Endothelial cell of umbilical vein (primary cell): ENCODE measurements at regions not wholly inside any gene's neighbourhood (a gene's known extent, or its start where the extent isn't known, plus 50 kb on each side); places are given as distances from the start of the nearest gene placed in this dataset.

Source experiments
- BruUV-seq: library from RNA; stranded (reverse); fragments of 400-500 nt; replicated peaks from 2 replicates; lab custom pipeline; 2021; lab: Mats Ljungman, UMichigan
- CTCF ChIA-PET: fragments of 300-600, 350-600 bp; sonication (Branson Sonifier 250); formaldehyde crosslinking; loops from one replicate; lab custom pipeline; 2021; ENCODE audit warnings: antibody characterized with exemption, inconsistent platforms; lab: Charles Lee
- POLR2A ChIA-PET: fragments of 300-600, 350-600 bp; sonication (Branson Sonifier 250); formaldehyde crosslinking; loops from one replicate; lab custom pipeline; 2021; ENCODE audit warnings: antibody characterized with exemption, inconsistent platforms; lab: Charles Lee
- DNase-seq: peaks from one replicate; pipeline ENCODE4 v3.0.0-alpha.2; 2011; ENCODE audit warnings: low read depth, low spot score
- FAIRE-seq: peaks from 2 replicates; lab custom pipeline; 2011; peaks lifted over from hg19 to GRCh38; lab: Jason Lieb, UNC
- H2AFZ ChIP-seq: 2 replicates; pipeline ENCODE4 v1.6.0; 2012; ENCODE audit warnings: low read depth, low read length, control low read depth, inconsistent platforms
- H3K27ac ChIP-seq: 2 replicates; pipeline ENCODE4 v1.5.1; 2011; ENCODE audit warnings: low read depth, mild to moderate bottlenecking, control low read depth, low read length, moderate library complexity; ENCODE audit not compliant: insufficient read depth
- H3K27me3 ChIP-seq, 2 experiments: 2 replicates each; pipeline versions ENCODE4 v1.6.0 to v1.6.1; 2011; ENCODE audit warnings: low read length in 2 of 2, mixed read lengths in 1 of 2; ENCODE audit not compliant: control insufficient read depth in 2 of 2, insufficient read depth in 2 of 2
- H3K36me3 ChIP-seq, 2 experiments: 2 replicates in 1 of 2; 3 replicates in 1 of 2; pipeline ENCODE4 v1.5.1; 2011; ENCODE audit warnings: low read length in 2 of 2, mild to moderate bottlenecking in 1 of 2, moderate library complexity in 1 of 2; ENCODE audit not compliant: control insufficient read depth in 2 of 2, insufficient read depth in 2 of 2; ENCODE audit errors: extremely low read depth in 1 of 2
- H3K4me1 ChIP-seq: 3 replicates; pipeline ENCODE4 v1.5.1; 2011; ENCODE audit warnings: mild to moderate bottlenecking, low read length; ENCODE audit not compliant: control insufficient read depth, insufficient read depth; ENCODE audit errors: extremely low read depth
- H3K4me2 ChIP-seq: 2 replicates; pipeline ENCODE4 v1.6.1; 2011; ENCODE audit warnings: low read length, control low read depth, mixed read lengths; ENCODE audit not compliant: insufficient read depth
- H3K4me3 ChIP-seq, 3 experiments: fragments of 200-600 bp in 1 of 3; sonication (generic), shearing (Covaris generic) in 1 of 3; replicated peaks in 1 of 3; 2 replicates each; pipeline ENCODE4 v1.5.1; 2011 to 2016; ENCODE audit warnings: control low read depth in 3 of 3, low read length in 3 of 3, mild to moderate bottlenecking in 2 of 3, inconsistent platforms in 1 of 3, low read depth in 1 of 3, moderate library complexity in 1 of 3; ENCODE audit not compliant: insufficient read depth in 1 of 3
- H3K79me2 ChIP-seq: 2 replicates; pipeline ENCODE4 v1.6.0; 2012; ENCODE audit warnings: low read length, inconsistent platforms; ENCODE audit not compliant: control insufficient read depth, insufficient read depth
- H3K9ac ChIP-seq: replicated peaks from 2 replicates; pipeline ENCODE3; 2011; ENCODE audit warnings: low read length, control low read depth; ENCODE audit not compliant: insufficient read depth; ENCODE audit errors: extremely low read depth
- H3K9me1 ChIP-seq: replicated peaks from 3 replicates; pipeline ENCODE4 v1.6.0; 2011; ENCODE audit warnings: mild to moderate bottlenecking, low read length; ENCODE audit not compliant: control insufficient read depth, insufficient read depth; ENCODE audit errors: extremely low read depth
- H3K9me3 ChIP-seq: replicated peaks from 2 replicates; pipeline ENCODE4 v1.5.1; 2012; ENCODE audit warnings: low read length, inconsistent platforms; ENCODE audit not compliant: control insufficient read depth, insufficient read depth
- H4K20me1 ChIP-seq: replicated peaks from 2 replicates; pipeline ENCODE3; 2011; ENCODE audit warnings: mild to moderate bottlenecking, low read length; ENCODE audit not compliant: control insufficient read depth, insufficient read depth; ENCODE audit errors: extremely low read depth
- EZH2 ChIP-seq: IDR thresholded peaks from 2 replicates; pipeline ENCODE4 v1.6.1; 2012; ENCODE audit warnings: borderline replicate concordance, low read depth, mild to moderate bottlenecking, moderate library complexity, low read length, inconsistent platforms; ENCODE audit not compliant: severe bottlenecking
- FOS ChIP-seq: IDR thresholded peaks from 2 replicates; pipeline ENCODE4 v1.6.1; 2011; ENCODE audit warnings: mild to moderate bottlenecking, low read length, moderate library complexity, borderline replicate concordance; ENCODE audit not compliant: insufficient read depth
- GATA2 ChIP-seq: IDR thresholded peaks from 2 replicates; pipeline ENCODE4 v1.7.0; 2011; ENCODE audit warnings: low read depth, mild to moderate bottlenecking, moderate library complexity, mixed read lengths, low read length; ENCODE audit not compliant: insufficient read length, insufficient read depth
- JUN ChIP-seq: IDR thresholded peaks from 2 replicates; pipeline ENCODE4 v1.6.1; 2011; ENCODE audit warnings: borderline replicate concordance, low read depth; ENCODE audit not compliant: insufficient read length, insufficient read depth
- MYC ChIP-seq: IDR thresholded peaks from one replicate; pipeline ENCODE4 v1.6.1; 2011; ENCODE audit warnings: mild to moderate bottlenecking, low read depth, low read length
- POLR2A ChIP-seq: IDR thresholded peaks from 2 replicates; pipeline ENCODE4 v1.6.1; 2012; ENCODE audit warnings: low read depth, mild to moderate bottlenecking, control low read depth, low read length
- POLR2AphosphoS5 ChIP-seq: IDR thresholded peaks from 2 replicates; pipeline ENCODE4 v1.6.1; 2012; ENCODE audit warnings: low read depth, mild to moderate bottlenecking, control low read depth, low read length, moderate library complexity; ENCODE audit not compliant: insufficient read depth
- dilution Hi-C: fragments of 300-500 bp; cut with MboI; formaldehyde crosslinking; loops from one replicate; pipeline ENCODE4 v1.15.0; 2019; ENCODE audit warnings: low sequenced_read_pairs; ENCODE audit not compliant: extremely low pct_ligation_motif_present
- intact Hi-C: fragments of 100-400 bp; cut with micrococcal nuclease; formaldehyde crosslinking; loops from one replicate; pipeline ENCODE4 v1.10.0; 2022
- TF ChIP-seq, protein P1 (sequence below): IDR thresholded peaks from 2 replicates; pipeline ENCODE4 v1.6.1; 2011; ENCODE audit not compliant: insufficient read depth, insufficient read length
- TF ChIP-seq, protein P2 (sequence below), 2 donors: IDR thresholded peaks; 1 replicate in 1 of 2; 2 replicates in 1 of 2; pipeline ENCODE4 v1.5.1; 2011; ENCODE audit warnings: low read length in 2 of 2, mild to moderate bottlenecking in 2 of 2, moderate library complexity in 2 of 2, control low read depth in 1 of 2, inconsistent platforms in 1 of 2, low read depth in 1 of 2; ENCODE audit not compliant: insufficient read depth in 1 of 2; ENCODE audit errors: extremely low read depth in 1 of 2

GRCh38 chr3:74546426-74546825 lies 68.0 kb downstream of the CNTN3 start:
- H3K4me2 ChIP-seq = no peak overlapping the region
- CTCF ChIA-PET = no interaction called here
- H3K36me3 ChIP-seq = no peaks in the 10 kb centered on the region
- H3K79me2 ChIP-seq = no peaks in the 10 kb centered on the region
- no peaks in the 10 kb centered on the region for H3K9me3 ChIP-seq
- intact Hi-C loops = no loop called here
- no peak overlapping the region for H3K4me3 ChIP-seq
- H3K9me1 ChIP-seq = no peaks in the 10 kb centered on the region
- DNase-seq (no peak), FAIRE-seq (no peak)
- H3K9ac ChIP-seq = no peak overlapping the region
- no peak overlapping the region for H3K27ac ChIP-seq
- no TSS peak for BruUV-seq
- dilution Hi-C loops = no loop called here
- no peaks in the 10 kb centered on the region for H4K20me1 ChIP-seq
- TF ChIP-seq, protein P1, sequence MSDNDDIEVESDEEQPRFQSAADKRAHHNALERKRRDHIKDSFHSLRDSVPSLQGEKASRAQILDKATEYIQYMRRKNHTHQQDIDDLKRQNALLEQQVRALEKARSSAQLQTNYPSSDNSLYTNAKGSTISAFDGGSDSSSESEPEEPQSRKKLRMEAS = no peak
- TF ChIP-seq POLR2A (no peak), JUN (no peak), POLR2AphosphoS5 (no peak), MYC (no peak), GATA2 (no peak), FOS (no peak), EZH2 (no peak)
- TF ChIP-seq, protein P2, sequence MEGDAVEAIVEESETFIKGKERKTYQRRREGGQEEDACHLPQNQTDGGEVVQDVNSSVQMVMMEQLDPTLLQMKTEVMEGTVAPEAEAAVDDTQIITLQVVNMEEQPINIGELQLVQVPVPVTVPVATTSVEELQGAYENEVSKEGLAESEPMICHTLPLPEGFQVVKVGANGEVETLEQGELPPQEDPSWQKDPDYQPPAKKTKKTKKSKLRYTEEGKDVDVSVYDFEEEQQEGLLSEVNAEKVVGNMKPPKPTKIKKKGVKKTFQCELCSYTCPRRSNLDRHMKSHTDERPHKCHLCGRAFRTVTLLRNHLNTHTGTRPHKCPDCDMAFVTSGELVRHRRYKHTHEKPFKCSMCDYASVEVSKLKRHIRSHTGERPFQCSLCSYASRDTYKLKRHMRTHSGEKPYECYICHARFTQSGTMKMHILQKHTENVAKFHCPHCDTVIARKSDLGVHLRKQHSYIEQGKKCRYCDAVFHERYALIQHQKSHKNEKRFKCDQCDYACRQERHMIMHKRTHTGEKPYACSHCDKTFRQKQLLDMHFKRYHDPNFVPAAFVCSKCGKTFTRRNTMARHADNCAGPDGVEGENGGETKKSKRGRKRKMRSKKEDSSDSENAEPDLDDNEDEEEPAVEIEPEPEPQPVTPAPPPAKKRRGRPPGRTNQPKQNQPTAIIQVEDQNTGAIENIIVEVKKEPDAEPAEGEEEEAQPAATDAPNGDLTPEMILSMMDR (IDR thresholded peaks at IDR 0.05; ENCODE audit: extremely low read depth in 1 of 2, insufficient read depth in 1 of 2, low read depth in 1 of 2, low read length in 2 of 2) = no peak
- H3K4me1 ChIP-seq = no peaks in the 10 kb centered on the region
- H3K27me3 ChIP-seq = no peaks in the 10 kb centered on the region
- POLR2A ChIA-PET = no interaction called here
- H2AFZ ChIP-seq = no peak overlapping the region
